ENCODE measurements at regions not wholly inside any gene's neighbourhood (a gene's known extent, or its start where the extent isn't known, plus 50 kb on each side); places are given as distances from the start of the nearest gene placed in this dataset.

DNA sequence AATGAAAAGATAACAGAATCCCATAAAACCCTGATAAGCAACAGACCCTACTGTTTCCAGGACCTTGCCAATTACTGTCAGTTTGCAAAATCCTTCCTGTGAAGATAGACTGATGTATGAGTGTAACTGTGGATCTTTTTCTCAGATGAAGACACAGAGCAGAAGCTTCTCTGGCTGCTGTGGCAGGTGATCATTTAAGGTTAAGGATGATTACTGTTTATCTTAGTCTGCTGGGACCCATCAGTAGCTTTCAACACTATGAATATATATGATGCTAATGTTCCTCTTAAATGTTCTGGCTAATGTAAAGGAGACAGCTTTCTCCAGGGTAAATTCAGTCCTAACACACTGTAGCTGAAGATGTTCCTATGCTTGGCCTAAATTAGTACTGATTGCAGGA is 56.0 kb upstream of the CTTNBP2 start:
- TF ChIP-seq CTCF (IDR thresholded peaks at IDR 0.05; ENCODE audit: poor library complexity, severe bottlenecking): no peak
- no peak for TF ChIP-seq TAF1 (IDR thresholded peaks at IDR 0.05; ENCODE audit: low read depth)
- TF ChIP-seq EP300 (conservative IDR thresholded peaks at IDR 0.05; ENCODE audit: poor library complexity, severe bottlenecking): peak; percentile 89
- TF ChIP-seq RAD21 (conservative IDR thresholded peaks at IDR 0.05): peak; percentile 18

Measured in neural cell (in vitro differentiated cells).